ENCODE measurements at regions not wholly inside any gene's neighbourhood (a gene's known extent, or its start where the extent isn't known, plus 50 kb on each side); places are given as distances from the start of the nearest gene placed in this dataset.

GRCh38 chr22:49582678-49583077, 245.0 kb downstream of the BRD1 start:
- no peak for DNase-seq

DNA sequence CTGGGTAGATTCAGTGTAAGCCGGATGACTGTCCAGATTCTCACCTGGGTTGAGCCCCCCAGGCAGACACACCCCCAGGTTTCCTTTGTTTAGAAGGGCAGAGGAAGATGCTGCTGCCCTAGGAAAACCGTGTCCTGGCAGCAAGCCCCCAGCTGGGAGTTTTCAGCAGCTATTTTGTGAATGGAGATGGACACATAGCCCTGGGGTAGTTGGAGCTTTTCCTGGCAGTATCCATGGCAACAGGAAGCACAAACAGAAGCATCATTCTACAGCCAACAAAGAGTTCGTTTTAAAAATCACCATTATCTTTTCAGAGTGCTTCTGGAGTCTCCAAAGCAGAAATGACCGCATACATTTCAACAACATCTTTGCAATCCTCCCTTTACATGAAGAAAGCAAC, 245.5 kb downstream of the BRD1 start:
- DNase-seq: no peak

DNA sequence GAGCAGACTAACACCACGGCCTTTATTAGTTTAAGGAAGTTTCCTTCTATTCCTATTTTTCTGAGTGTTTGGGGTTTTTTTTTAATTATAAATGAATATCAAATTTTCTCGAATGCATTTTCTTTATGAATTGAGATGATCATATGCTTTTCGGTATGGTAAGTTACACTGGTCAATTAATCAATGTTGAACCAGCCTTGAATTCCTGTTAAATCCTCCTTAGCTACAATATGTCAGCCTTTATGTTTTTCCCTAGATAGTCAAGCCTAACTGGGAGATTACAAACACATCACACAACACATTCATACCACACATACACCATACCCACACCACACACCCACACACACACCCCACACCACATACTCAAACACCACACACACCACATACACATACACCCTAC, 247.6 kb downstream of the BRD1 start:
- DNase-seq: no peak

- no peak for DNase-seq
Observed at GRCh38 chr22:49577168-49578060, 250.3 kb downstream of the BRD1 start.

DNA sequence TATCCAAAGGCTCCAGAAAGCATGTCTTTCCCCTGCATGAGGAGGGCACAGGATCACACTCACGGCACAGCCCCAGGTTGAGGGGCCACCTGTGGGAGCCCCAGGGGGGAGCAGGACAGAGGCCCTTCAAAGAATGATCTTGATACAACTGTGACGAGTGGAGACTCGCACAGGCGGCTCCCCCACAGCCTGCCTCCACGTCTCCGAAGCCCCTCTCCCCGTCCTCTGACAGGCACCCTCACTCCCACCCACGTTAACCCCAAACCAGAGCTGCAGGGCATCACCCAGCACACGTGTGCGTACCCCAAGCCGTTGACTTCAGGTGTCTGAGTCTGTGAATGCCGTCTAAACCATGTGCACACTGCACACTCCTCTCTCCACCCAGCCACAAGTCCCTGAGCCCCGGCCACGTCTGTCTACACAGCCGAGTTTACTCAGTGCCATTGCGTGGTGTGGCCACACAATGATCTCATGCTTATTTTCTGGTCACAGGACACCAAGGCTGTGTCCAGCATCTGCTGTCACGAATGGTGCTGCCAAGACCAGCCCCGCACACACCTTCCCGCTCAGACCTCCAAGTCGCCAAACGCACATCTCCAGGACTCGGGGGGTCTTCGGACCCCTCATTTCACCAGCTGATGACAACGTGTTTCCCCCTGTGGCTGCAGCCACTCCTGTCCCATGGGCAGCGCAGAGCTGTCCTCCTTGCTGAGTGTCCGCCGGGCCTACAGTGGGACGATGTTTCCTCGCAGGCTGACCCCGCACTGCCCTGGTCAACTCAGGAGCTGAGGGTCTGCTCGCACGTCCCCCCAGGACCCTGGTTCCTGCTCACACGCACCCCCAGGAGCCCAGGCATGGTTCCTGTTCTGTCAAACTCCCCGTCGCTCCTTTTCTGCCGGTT, 251.2 kb downstream of the BRD1 start:
- DNase-seq: no peak

DNA sequence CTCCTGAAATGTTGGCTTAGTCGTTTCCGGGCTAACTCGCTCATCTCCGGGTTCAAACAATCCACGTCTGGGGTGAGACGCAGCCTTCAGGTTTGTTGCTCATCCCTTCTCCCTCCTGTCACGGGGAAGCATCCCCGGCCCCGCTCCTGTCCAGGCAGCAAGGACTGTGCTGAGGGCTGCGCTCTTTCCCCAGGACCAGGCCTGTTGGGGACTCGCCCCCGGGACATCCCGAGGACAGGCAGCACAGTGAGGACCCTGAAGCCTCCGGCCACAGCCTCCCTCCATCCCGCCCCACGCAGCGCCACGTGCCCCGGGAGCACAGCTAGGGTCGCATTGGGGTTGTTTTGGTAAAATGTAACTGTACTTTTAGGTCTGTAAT, 252.0 kb downstream of the BRD1 start:
- DNase-seq: no peak

DNA sequence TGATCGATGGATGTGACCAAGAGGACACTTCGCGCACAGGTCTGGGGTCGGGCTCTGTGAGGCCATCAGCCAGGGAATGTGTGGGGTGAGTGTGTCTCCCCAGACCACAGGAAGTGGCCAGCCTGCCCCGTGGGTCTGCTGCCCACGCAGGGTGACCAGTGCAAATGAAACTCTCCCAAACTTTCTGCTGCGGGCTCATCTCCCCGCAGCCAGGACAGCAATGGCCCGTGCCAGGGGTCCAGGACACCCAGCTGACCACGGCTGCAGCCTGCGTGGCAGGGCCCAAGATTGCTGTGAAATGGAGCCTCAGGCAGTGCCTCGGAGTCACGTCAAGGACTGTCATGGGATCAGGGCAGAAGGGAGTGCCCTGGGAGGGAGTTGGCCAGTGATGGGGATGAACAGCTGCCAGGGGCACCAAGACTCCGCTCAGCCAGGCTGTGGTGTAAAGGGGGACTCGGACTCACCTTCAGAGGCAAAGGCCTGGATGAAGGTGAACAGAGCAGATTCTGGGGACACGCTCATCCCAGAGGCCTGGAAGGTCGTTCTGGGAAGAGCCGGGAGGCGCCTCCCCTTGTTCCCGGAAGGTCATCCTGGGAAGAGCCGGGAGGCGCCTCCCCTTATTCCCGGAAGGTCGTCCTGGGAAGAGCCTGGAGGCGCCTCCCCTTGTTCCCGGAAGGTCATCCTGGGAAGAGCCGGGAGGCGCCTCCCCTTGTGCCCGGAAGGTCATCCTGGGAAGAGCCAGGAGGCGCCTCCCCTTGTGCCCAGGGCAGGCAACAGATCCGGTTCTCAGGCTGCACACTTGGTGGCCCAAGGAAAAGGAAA, 252.6 kb downstream of the BRD1 start:
- no peak for DNase-seq

- DNase-seq: no peak
Observed at GRCh38 chr22:49574205-49574880, 253.3 kb downstream of the BRD1 start.

- no peak for DNase-seq
Observed at GRCh38 chr22:49573109-49573765, 254.4 kb downstream of the BRD1 start.

- no peak for DNase-seq
Observed at GRCh38 chr22:49571326-49571725, 256.3 kb downstream of the BRD1 start.

GRCh38 chr22:49570032-49570848, 257.4 kb downstream of the BRD1 start:
- DNase-seq: no peak

- no peak for DNase-seq
Observed at GRCh38 chr22:49569286-49570031, 258.2 kb downstream of the BRD1 start.

GRCh38 chr22:49568751-49569285, 258.9 kb downstream of the BRD1 start:
- no peak for DNase-seq

GRCh38 chr22:49567899-49568750, 259.5 kb downstream of the BRD1 start:
- no peak for DNase-seq

- DNase-seq: no peak
Observed at GRCh38 chr22:49566693-49567092, 261.0 kb downstream of the BRD1 start.

- DNase-seq: no peak
Observed at GRCh38 chr22:49566141-49566541, 261.5 kb downstream of the BRD1 start.

GRCh38 chr22:49565516-49565855, 262.2 kb downstream of the BRD1 start:
- no peak for DNase-seq

DNA sequence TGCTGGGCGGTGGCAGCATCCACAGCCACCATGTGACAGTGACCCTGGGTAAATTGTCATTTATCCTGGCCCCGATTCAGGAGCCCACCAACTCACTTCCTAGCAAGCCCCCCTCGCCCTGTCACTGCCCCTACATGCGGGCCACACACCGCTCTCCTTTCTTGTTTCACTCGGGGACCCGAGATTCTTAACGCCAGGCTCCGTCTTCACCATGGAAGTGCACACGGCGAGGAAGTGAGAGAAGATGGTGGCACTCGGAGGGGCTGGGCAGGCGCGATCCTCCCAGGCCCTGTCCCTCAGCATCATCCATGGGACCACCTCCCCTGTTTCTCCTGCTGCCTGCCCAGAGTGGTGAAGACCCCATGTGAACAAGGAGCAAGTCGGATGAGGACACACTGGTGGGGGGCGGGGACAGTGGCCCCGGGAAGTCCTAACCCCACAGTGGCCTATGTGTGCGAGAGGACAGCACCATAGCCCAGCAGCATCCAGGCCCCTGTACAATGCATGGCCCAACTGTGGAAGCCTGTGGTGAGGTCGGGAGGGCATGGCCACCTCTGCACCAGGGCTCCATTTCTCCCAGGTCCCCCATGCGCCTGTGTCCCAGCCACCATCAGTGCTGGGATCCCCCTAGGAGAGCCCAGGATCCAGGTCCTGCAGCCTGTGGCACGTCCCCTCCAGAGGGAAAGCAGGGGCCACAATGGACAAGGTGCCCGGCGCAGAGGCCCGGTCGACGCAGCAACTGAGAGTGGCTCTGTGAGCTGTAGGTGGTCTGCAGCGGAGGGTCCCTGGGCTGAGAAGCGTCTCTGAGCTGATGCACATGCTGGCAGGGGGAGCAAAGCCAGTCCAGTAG, 262.8 kb downstream of the BRD1 start:
- no peak for DNase-seq
